Brain microvascular endothelial cell (primary cell): ENCODE measurements at regions not wholly inside any gene's neighbourhood (a gene's known extent, or its start where the extent isn't known, plus 50 kb on each side); places are given as distances from the start of the nearest gene placed in this dataset.

Source experiments
- DNase-seq: peaks from one replicate; pipeline ENCODE4 v3.0.0-alpha.2; 2020
- H3K27ac ChIP-seq: fragments of 250-450 bp; sonication (Bioruptor Pico); 2 replicates; pipeline ENCODE4 v1.5.1; 2020; ENCODE audit warnings: mild to moderate bottlenecking, moderate library complexity
- H3K27me3 ChIP-seq: fragments of 250-450 bp; sonication (Bioruptor Pico); replicated peaks from 2 replicates; pipeline ENCODE4 v1.5.1; 2020; ENCODE audit warnings: mild to moderate bottlenecking
- H3K36me3 ChIP-seq: fragments of 250-450 bp; sonication (Bioruptor Pico); replicated peaks from 2 replicates; pipeline ENCODE4 v1.5.1; 2020; ENCODE audit warnings: mild to moderate bottlenecking
- H3K4me3 ChIP-seq: 2 replicates; pipeline ENCODE4 v1.5.1; 2011; ENCODE audit warnings: low read depth, mild to moderate bottlenecking, control low read depth, low read length, moderate library complexity
- in situ Hi-C: cut with HindIII; loops from 2 replicates; pipeline ENCODE4 v1.10.0; 2017; ENCODE audit warnings: low sequenced_read_pairs, low pct_ligation_motif_present
- TF ChIP-seq, protein P1 (sequence below): IDR thresholded peaks from 2 replicates; pipeline ENCODE4 v1.5.1; 2011; ENCODE audit warnings: low read depth, mild to moderate bottlenecking, moderate library complexity, low read length, control low read depth, inconsistent platforms; ENCODE audit errors: missing control alignments

DNA sequence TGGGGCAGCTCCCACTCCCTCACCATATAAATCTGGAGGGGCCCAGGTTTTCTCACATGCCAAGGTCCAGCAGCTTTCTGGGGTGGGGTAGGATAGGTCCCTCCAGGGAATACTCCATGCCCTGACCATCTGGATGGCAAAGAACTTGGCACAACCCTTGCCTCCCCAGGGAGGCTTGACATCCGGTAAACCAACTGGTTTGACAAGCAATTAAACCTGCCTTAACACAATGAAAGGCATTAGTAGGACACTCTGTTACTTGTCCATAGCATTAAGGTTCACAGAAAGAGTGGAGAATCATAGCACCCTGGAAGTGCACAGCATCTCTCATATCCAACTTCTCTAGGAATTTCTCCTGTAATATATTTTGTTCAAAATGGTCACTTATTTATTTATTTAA is 63.9 kb upstream of the MAF start:
- H3K27me3 ChIP-seq: no peaks in the 10 kb centered on the region
- in situ Hi-C loops: no loop called here
- no peak for DNase-seq
- H3K36me3 ChIP-seq: no peaks in the 10 kb centered on the region
- no peak overlapping the region for H3K27ac ChIP-seq
- TF ChIP-seq, protein P1, sequence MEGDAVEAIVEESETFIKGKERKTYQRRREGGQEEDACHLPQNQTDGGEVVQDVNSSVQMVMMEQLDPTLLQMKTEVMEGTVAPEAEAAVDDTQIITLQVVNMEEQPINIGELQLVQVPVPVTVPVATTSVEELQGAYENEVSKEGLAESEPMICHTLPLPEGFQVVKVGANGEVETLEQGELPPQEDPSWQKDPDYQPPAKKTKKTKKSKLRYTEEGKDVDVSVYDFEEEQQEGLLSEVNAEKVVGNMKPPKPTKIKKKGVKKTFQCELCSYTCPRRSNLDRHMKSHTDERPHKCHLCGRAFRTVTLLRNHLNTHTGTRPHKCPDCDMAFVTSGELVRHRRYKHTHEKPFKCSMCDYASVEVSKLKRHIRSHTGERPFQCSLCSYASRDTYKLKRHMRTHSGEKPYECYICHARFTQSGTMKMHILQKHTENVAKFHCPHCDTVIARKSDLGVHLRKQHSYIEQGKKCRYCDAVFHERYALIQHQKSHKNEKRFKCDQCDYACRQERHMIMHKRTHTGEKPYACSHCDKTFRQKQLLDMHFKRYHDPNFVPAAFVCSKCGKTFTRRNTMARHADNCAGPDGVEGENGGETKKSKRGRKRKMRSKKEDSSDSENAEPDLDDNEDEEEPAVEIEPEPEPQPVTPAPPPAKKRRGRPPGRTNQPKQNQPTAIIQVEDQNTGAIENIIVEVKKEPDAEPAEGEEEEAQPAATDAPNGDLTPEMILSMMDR: peak; percentile 5
- H3K4me3 ChIP-seq: no peak overlapping the region

DNA sequence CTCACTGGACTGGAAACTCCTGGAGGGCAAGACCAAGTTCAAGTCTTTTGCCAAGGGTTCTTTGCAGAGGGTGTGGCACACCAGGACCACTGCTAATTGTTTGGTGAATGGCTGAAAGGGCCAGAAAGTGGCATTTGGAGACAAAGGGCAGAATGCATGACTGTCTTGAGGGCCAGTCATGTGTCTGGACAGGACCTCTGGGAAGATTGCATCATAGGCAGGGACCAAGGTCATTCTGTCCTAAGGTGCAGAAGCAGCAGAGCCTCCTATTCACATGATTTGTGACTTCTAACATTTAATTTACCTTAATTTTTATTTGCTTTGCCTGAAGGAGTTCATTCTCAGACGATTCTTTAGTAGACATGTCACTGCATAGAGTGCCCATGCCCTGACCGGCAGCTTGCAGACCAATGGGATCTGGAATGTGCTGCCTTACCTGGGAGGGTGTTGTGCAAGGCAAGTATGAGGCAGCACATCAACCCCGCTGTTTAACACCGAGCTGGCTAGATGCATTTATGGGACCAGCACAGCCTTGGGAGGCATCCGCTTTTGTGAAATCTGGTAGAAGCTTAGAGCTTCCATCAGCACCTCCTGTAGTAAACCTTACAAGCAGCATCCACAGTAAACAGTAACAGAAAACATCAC is 62.3 kb upstream of the MAF start:
- H3K36me3 ChIP-seq: no peaks in the 10 kb centered on the region
- in situ Hi-C loops: no loop called here
- DNase-seq: no peak
- H3K27ac ChIP-seq: no peak overlapping the region
- no peaks in the 10 kb centered on the region for H3K27me3 ChIP-seq
- no peak overlapping the region for H3K4me3 ChIP-seq
- TF ChIP-seq, protein P1: no peak

DNA sequence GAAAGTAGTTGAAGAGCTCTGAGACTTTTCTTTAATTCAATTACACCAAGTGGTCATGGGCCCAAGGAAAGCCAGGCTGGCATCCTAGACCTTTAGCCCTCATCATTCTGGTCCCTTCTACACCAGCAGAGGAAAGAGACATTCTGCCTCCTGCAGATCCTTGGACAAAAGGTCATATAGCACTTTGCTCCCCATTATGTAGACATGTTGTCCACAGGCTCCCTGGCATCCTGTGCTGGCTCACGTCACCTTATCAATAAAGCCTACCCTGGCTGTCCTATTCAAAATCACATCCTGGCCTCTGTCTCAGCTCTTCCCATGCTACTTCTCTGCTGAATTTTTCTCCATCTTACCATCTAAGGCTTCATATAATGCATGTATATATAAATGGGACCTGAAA is 61.6 kb upstream of the MAF start:
- H3K27ac ChIP-seq: no peak overlapping the region
- no peaks in the 10 kb centered on the region for H3K27me3 ChIP-seq
- in situ Hi-C loops: no loop called here
- TF ChIP-seq, protein P1: no peak
- H3K36me3 ChIP-seq: no peaks in the 10 kb centered on the region
- no peak overlapping the region for H3K4me3 ChIP-seq
- no peak for DNase-seq

DNA sequence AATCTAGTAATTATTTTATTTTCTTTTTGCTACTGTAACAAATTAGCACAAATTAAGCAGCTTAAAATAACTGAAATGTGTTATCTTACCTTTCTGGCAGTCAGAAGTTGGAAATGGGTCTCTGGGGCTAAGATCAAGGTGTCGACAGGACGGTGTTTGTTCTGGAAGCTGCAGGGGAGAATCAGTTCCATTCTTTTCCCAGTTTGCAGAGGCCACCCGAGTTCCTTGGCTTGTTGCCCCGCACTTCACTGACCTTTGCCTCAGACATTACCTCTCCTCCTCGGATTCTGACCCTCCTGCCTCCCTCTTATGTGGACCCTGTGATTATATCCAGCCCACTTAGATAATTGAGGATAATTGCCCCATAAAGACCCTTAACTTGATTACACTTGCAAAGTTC is 61.0 kb upstream of the MAF start:
- no peak for DNase-seq
- in situ Hi-C loops: no loop called here
- Histone ChIP-seq H3K27me3 (no peaks in the 10 kb centered on the region), H3K36me3 (no peaks in the 10 kb centered on the region), H3K4me3 (no peak overlapping the region), H3K27ac (no peak overlapping the region)
- TF ChIP-seq, protein P1: no peak

DNA sequence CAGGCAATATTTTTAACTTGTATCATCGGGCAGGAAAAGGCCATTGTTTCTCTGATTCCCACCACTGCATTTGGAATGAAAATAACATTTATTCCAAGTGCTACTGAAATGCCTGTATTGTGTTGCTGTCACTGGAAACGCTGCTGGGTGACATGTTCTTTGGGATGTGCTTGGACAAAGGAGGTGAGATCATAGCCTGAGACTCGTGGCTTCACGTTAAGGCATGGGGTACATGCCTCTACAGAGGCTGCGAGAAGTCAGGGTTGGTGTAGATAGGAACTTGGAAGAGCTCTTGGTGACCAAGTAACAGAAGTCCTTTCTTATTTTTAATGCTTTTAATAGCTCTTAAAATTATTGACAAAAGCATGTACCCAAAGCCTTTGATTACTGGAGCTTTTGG is 58.8 kb upstream of the MAF start:
- TF ChIP-seq, protein P1: no peak
- H3K36me3 ChIP-seq: no peaks in the 10 kb centered on the region
- in situ Hi-C loops: no loop called here
- no peak overlapping the region for H3K4me3 ChIP-seq
- no peak for DNase-seq
- no peaks in the 10 kb centered on the region for H3K27me3 ChIP-seq
- no peak overlapping the region for H3K27ac ChIP-seq

DNA sequence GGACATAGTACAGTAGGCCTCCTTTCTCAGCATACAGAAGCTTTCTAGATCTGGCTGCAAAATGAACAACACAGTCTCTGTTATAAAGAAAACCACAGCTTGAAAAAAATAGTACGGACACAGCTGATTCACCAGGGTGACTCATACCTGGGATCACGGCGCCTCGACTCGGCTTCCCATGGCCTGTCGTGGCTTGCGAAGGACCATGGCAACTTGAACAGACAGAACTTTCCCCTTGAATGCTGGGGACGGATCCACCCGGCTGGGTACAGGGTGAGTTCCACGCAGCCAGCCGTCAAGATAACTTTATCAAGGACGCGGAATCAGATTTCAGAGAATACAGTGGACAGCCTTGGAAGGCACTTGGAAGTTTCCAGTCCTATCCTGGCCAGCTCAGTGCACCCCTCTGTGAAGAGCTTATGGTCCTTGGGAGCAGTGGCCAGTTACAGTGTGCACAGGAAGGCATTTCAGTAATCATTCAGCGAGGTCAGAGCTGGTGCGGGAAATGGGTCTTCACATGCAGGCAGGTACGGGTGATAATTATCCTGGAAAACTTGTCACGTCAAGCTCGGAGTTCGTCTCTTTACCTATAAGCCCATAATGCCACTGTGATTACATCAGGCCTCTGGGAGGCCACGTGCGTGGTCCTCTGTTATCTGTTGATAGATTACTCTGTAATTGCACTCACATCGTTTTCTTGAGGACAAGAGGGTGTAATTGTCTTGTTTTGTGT is 57.9 kb upstream of the MAF start:
- no peaks in the 10 kb centered on the region for H3K36me3 ChIP-seq
- peak overlapping the region; percentile 84 for H3K27ac ChIP-seq
- no peaks in the 10 kb centered on the region for H3K27me3 ChIP-seq
- in situ Hi-C loops: no loop called here
- TF ChIP-seq, protein P1: no peak
- DNase-seq: peak; percentile 95
- H3K4me3 ChIP-seq: no peak overlapping the region
